PC-3 (cell line): ENCODE measurements at regions not wholly inside any gene's neighbourhood (a gene's known extent, or its start where the extent isn't known, plus 50 kb on each side); places are given as distances from the start of the nearest gene placed in this dataset.
"Not testable (repeated sequence)": the region's sequence is repeated elsewhere in the genome, so short reads cannot be mapped to it uniquely, and the experiment has no call there.

ENCODE experiments used
- ATAC-seq: fragments of 200-7000 bp; cut with Tn5 transposase; 2 replicates; pipeline ENCODE4 v1.9.1; 2020; ENCODE audit warnings: mild to moderate bottlenecking, moderate library complexity
- BruUV-seq: library from RNA; stranded (reverse); fragments of 400-500 nt; replicated peaks from 2 replicates; lab custom pipeline; 2021; lab: Mats Ljungman, UMichigan
- CTCF ChIA-PET: fragments of 300-600 bp; sonication (Branson Sonifier 250); formaldehyde crosslinking; loops from one replicate; lab custom pipeline; 2022; ENCODE audit warnings: antibody characterized with exemption; lab: Charles Lee
- POLR2A ChIA-PET: fragments of 300-600 bp; sonication (Branson Sonifier 250); formaldehyde crosslinking; loops from one replicate; lab custom pipeline; 2022; ENCODE audit warnings: antibody characterized with exemption; ENCODE audit not compliant: unreplicated experiment; lab: Charles Lee
- DNase-seq: peaks from one replicate; pipeline ENCODE4 v3.0.0-alpha.2; 2015
- H2AFZ ChIP-seq: fragments of 300-600 bp; sonication (generic); 2 replicates; pipeline ENCODE4 v1.6.0; 2016; ENCODE audit warnings: antibody characterized with exemption, low read length
- H3F3A ChIP-seq: fragments of 300-600 bp; sonication (generic); one replicate; pipeline ENCODE4 v1.6.0; 2017; ENCODE audit warnings: antibody characterized with exemption, low read length, control low read depth, mild to moderate bottlenecking; ENCODE audit not compliant: unreplicated experiment
- H3K27ac ChIP-seq: fragments of 300-600 bp; sonication (generic); 2 replicates; pipeline ENCODE4 v1.5.1; 2016; ENCODE audit warnings: mild to moderate bottlenecking, low read length
- H3K27me3 ChIP-seq: fragments of 300-600 bp; sonication (generic); 2 replicates; pipeline ENCODE4 v1.6.1; 2016; ENCODE audit warnings: low read length, mixed read lengths
- H3K36me3 ChIP-seq: fragments of 300-600 bp; sonication (generic); 2 replicates; pipeline ENCODE4 v1.6.1; 2016; ENCODE audit warnings: low read depth, mixed run types, low read length, mixed read lengths
- H3K4me1 ChIP-seq: fragments of 300-600 bp; sonication (generic); 2 replicates; pipeline ENCODE4 v1.5.1; 2016; ENCODE audit warnings: low read length; ENCODE audit not compliant: insufficient read depth
- H3K4me2 ChIP-seq: fragments of 300-600 bp; sonication (generic); 2 replicates; pipeline ENCODE4 v1.6.0; 2016; ENCODE audit warnings: low read length
- H3K4me3 ChIP-seq: fragments of 300-600 bp; sonication (generic); 2 replicates; pipeline ENCODE4 v1.5.1; 2016; ENCODE audit warnings: mild to moderate bottlenecking, low read length, mixed read lengths
- H3K79me2 ChIP-seq: fragments of 300-600 bp; sonication (generic); 2 replicates; pipeline ENCODE4 v1.6.1; 2017; ENCODE audit warnings: low read length, mixed read lengths
- H3K9ac ChIP-seq: fragments of 300-600 bp; sonication (generic); 2 replicates; pipeline ENCODE4 v1.6.0; 2016; ENCODE audit warnings: mild to moderate bottlenecking, low read length
- H3K9me2 ChIP-seq: fragments of 300-600 bp; sonication (generic); replicated peaks from 2 replicates; pipeline ENCODE4 v1.6.1; 2016; ENCODE audit warnings: mixed run types, low read length, mixed read lengths
- H3K9me3 ChIP-seq: fragments of 300-600 bp; sonication (generic); 2 replicates; pipeline ENCODE4 v1.6.1; 2016; ENCODE audit warnings: low read length, mixed read lengths
- H4K20me1 ChIP-seq: fragments of 300-600 bp; sonication (generic); 2 replicates; pipeline ENCODE4 v1.6.1; 2016; ENCODE audit warnings: low read length, mixed read lengths
- EZH2 ChIP-seq: fragments of 300-600 bp; sonication (generic); IDR thresholded peaks from one replicate; pipeline ENCODE4 v1.6.1; 2017; ENCODE audit warnings: antibody characterized with exemption, mild to moderate bottlenecking, low read length; ENCODE audit not compliant: unreplicated experiment
- EZH2phosphoT487 ChIP-seq: fragments of 300-600 bp; sonication (generic); IDR thresholded peaks from 2 replicates; pipeline ENCODE4 v1.6.1; 2018; ENCODE audit warnings: mild to moderate bottlenecking, antibody characterized with exemption, low read length, borderline replicate concordance
- intact Hi-C: fragments of 100-400 bp; cut with micrococcal nuclease; formaldehyde crosslinking; loops from 2 replicates; pipeline ENCODE4 v1.9.0; 2023
- TF ChIP-seq, protein P1 (sequence below): fragments of 300-600 bp; sonication (generic); conservative IDR thresholded peaks from 2 replicates; pipeline ENCODE4 v1.5.1; 2017; ENCODE audit warnings: antibody characterized with exemption, low read depth, mild to moderate bottlenecking, low read length

DNA sequence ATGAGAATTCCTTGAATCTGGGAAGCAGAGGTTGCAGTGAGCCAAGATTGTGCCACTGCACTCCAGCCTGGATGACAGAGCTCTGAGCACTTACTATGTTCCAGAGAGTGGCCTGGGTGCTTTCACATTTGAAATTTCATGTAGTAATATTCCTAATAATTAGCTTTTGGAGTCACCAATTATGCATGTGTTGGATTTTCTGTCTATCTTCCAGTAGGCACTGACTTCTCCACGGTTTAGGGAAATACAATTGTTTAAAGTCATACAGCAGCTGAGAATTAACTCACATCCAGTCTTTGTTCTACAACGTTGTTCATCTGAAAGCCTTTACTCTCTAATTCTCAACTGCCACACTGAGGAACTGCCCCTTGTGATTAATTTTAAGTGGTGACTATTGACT lies 150.2 kb downstream of the CSNK2A3 start:
- Histone ChIP-seq H3K27me3 (peaks cover 46% of the 10 kb centered on the region), H3K4me1 (no peaks in the 10 kb centered on the region), H3K9me2 (no peaks in the 10 kb centered on the region), H3K9ac (no peak overlapping the region), H3K4me2 (no peak overlapping the region), H4K20me1 (no peaks in the 10 kb centered on the region), H3K9me3 (0 out of 2 replicates have a peak, but pooled peaks cover 7% of the 10 kb centered on the region), H3K4me3 (no peak overlapping the region), H3K27ac (no peak overlapping the region), H3K79me2 (no peaks in the 10 kb centered on the region), H3F3A (no peaks in the 10 kb centered on the region), H3K36me3 (no peaks in the 10 kb centered on the region), H2AFZ (no peak overlapping the region)
- ATAC-seq (no peak), DNase-seq (no peak)
- ChIA-PET CTCF (no interaction called here), POLR2A (interaction anchor here (0.6 kb wide), 1 partner anchor 24 kb away, joined by 3 read pairs; no protein-coding TSS in a partner anchor)
- BruUV-seq: no TSS peak
- no peak for TF ChIP-seq EZH2
- no peak for TF ChIP-seq EZH2phosphoT487
- TF ChIP-seq, protein P1, sequence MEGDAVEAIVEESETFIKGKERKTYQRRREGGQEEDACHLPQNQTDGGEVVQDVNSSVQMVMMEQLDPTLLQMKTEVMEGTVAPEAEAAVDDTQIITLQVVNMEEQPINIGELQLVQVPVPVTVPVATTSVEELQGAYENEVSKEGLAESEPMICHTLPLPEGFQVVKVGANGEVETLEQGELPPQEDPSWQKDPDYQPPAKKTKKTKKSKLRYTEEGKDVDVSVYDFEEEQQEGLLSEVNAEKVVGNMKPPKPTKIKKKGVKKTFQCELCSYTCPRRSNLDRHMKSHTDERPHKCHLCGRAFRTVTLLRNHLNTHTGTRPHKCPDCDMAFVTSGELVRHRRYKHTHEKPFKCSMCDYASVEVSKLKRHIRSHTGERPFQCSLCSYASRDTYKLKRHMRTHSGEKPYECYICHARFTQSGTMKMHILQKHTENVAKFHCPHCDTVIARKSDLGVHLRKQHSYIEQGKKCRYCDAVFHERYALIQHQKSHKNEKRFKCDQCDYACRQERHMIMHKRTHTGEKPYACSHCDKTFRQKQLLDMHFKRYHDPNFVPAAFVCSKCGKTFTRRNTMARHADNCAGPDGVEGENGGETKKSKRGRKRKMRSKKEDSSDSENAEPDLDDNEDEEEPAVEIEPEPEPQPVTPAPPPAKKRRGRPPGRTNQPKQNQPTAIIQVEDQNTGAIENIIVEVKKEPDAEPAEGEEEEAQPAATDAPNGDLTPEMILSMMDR: no peak
- intact Hi-C loops: no loop called here

DNA sequence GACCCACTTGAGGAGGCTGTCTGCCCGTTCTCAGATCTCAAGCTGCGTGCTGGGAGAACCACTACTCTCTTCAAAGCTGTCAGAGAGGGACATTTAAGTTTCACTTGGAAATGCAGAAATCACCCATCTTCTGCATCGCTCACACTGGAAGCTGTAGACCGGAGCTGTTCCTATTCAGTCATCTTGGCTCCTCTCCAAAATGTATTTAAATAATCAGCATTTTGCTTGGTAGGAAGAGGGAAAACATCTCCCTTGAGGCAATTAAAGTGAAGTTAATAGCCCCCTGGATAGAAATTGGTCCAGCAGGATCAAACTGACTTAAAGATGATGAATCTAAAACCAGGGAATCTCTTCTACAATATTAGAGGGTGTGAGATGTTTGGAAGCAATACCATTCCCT lies 151.7 kb downstream of the CSNK2A3 start:
- H2AFZ ChIP-seq, POLR2A ChIA-PET, H3K4me1 ChIP-seq, H3K4me3 ChIP-seq, BruUV-seq, H3K9me2 ChIP-seq, H3K36me3 ChIP-seq, H4K20me1 ChIP-seq, H3F3A ChIP-seq, H3K9me3 ChIP-seq, H3K9ac ChIP-seq, intact Hi-C loops, H3K27ac ChIP-seq, DNase-seq, CTCF ChIA-PET, H3K79me2 ChIP-seq, ATAC-seq, H3K4me2 ChIP-seq: not testable (repeated sequence)
- H3K27me3 ChIP-seq: peaks cover 32% of the 10 kb centered on the region

DNA sequence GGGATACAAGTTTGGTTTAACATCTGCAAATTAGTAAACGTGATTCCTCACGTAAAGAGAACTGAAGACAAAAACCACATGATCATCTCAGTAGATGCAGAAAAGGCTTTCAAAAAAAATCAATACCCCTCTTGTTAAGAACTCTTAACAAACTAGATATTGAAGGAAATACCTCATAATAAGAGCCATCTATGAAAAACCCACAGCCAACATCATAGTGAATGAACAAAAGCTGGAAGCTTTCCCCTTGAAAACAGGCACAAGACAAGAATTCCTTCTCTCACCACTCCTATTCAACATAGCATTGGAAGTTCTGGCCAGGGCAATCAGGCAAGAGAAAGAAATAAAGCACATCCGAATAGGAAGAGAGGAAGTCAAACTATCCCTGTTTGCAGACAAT lies 160.5 kb downstream of the CSNK2A3 start:
- DNase-seq (no peak), ATAC-seq (no peak)
- H3K4me2 ChIP-seq: no peak overlapping the region
- no peaks in the 10 kb centered on the region for H4K20me1 ChIP-seq
- TF ChIP-seq, protein P1: no peak
- TF ChIP-seq EZH2 (no peak), EZH2phosphoT487 (no peak)
- H2AFZ ChIP-seq: no peak overlapping the region
- no peaks in the 10 kb centered on the region for H3K79me2 ChIP-seq
- no TSS peak for BruUV-seq
- intact Hi-C loops: no loop called here
- no peak overlapping the region for H3K4me3 ChIP-seq
- 0 out of 2 replicates have a peak, but pooled peaks cover 3% of the 10 kb centered on the region for H3K9me3 ChIP-seq
- no peaks in the 10 kb centered on the region for H3K4me1 ChIP-seq
- H3K36me3 ChIP-seq: no peaks in the 10 kb centered on the region
- H3K27ac ChIP-seq: no peak overlapping the region
- H3K9ac ChIP-seq: no peak overlapping the region
- H3K9me2 ChIP-seq: no peaks in the 10 kb centered on the region
- CTCF ChIA-PET: no interaction called here
- H3K27me3 ChIP-seq: peaks cover 5% of the 10 kb centered on the region; the same call in 1 of the 2 replicates
- no peaks in the 10 kb centered on the region for H3F3A ChIP-seq
- POLR2A ChIA-PET: no interaction called here
